ENCODE measurements at regions not wholly inside any gene's neighbourhood (a gene's known extent, or its start where the extent isn't known, plus 50 kb on each side); places are given as distances from the start of the nearest gene placed in this dataset.

GRCh38 chr6:79353226-79353625, 118.7 kb upstream of the HMGN3 start:
- H3K27me3 Mint-ChIP-seq = no peaks in the 10 kb centered on the region
- Histone ChIP-seq H3K9me3 (ENCODE audit: control insufficient read depth in 2 of 2, low read length in 2 of 2) (no peaks in the 10 kb centered on the region), H3K36me3 (ENCODE audit: control insufficient read depth, insufficient read depth, low read length) (no peaks in the 10 kb centered on the region), H3K27me3 (ENCODE audit: control insufficient read depth, insufficient read depth, low read length) (no peaks in the 10 kb centered on the region), H3K4me3 (ENCODE audit: low read depth, low read length) (no peak overlapping the region), H3K4me1 (ENCODE audit: control insufficient read depth, insufficient read depth, low read length, poor library complexity, severe bottlenecking) (no peaks in the 10 kb centered on the region), H3K27ac (ENCODE audit: insufficient read depth, low read length, poor library complexity, severe bottlenecking) (no peak overlapping the region)
- DNase-seq = no peak
- peaks cover under 1% of the 10 kb centered on the region for H3K36me3 Mint-ChIP-seq
- ATAC-seq (ENCODE audit: low read depth in 2 of 2) = no peak
- H3K9me3 Mint-ChIP-seq = peaks cover 0 to 19% (median 3%) of the 10 kb centered on the region in 7 donors
- no peak overlapping the region for H3K27ac Mint-ChIP-seq
- H3K4me1 Mint-ChIP-seq = no peaks in the 10 kb centered on the region
- no peak overlapping the region for H3K4me3 Mint-ChIP-seq

- Histone ChIP-seq H3K4me3 (ENCODE audit: low read depth, low read length) (no peak overlapping the region), H3K27me3 (ENCODE audit: control insufficient read depth, insufficient read depth, low read length) (no peaks in the 10 kb centered on the region), H3K9me3 (ENCODE audit: control insufficient read depth in 2 of 2, low read length in 2 of 2) (no peaks in the 10 kb centered on the region), H3K36me3 (ENCODE audit: control insufficient read depth, insufficient read depth, low read length) (no peaks in the 10 kb centered on the region), H3K27ac (ENCODE audit: insufficient read depth, low read length, poor library complexity, severe bottlenecking) (no peak overlapping the region), H3K4me1 (ENCODE audit: control insufficient read depth, insufficient read depth, low read length, poor library complexity, severe bottlenecking) (no peaks in the 10 kb centered on the region)
- H3K27ac Mint-ChIP-seq = no peak overlapping the region
- ATAC-seq (ENCODE audit: low read depth in 2 of 2) (no peak), DNase-seq (no peak)
- H3K4me1 Mint-ChIP-seq = no peaks in the 10 kb centered on the region
- no peak overlapping the region for H3K4me3 Mint-ChIP-seq
- peaks cover 0 to 3% (median 0%) of the 10 kb centered on the region in 7 donors for H3K9me3 Mint-ChIP-seq
- H3K36me3 Mint-ChIP-seq = no peaks in the 10 kb centered on the region
- peaks cover 4% of the 10 kb centered on the region for H3K27me3 Mint-ChIP-seq
Observed at GRCh38 chr6:79338493-79338892, 104.0 kb upstream of the HMGN3 start.

GRCh38 chr6:79335133-79335674, 100.7 kb upstream of the HMGN3 start:
- H3K27me3 Mint-ChIP-seq = peaks cover 4% of the 10 kb centered on the region
- Histone ChIP-seq H3K9me3 (ENCODE audit: control insufficient read depth in 2 of 2, low read length in 2 of 2) (no peaks in the 10 kb centered on the region), H3K4me3 (ENCODE audit: low read depth, low read length) (no peak overlapping the region), H3K4me1 (ENCODE audit: control insufficient read depth, insufficient read depth, low read length, poor library complexity, severe bottlenecking) (no peaks in the 10 kb centered on the region), H3K27me3 (ENCODE audit: control insufficient read depth, insufficient read depth, low read length) (no peaks in the 10 kb centered on the region), H3K36me3 (ENCODE audit: control insufficient read depth, insufficient read depth, low read length) (no peaks in the 10 kb centered on the region), H3K27ac (ENCODE audit: insufficient read depth, low read length, poor library complexity, severe bottlenecking) (no peak overlapping the region)
- no peaks in the 10 kb centered on the region for H3K4me1 Mint-ChIP-seq
- no peaks in the 10 kb centered on the region for H3K36me3 Mint-ChIP-seq
- H3K27ac Mint-ChIP-seq = no peak overlapping the region
- ATAC-seq (ENCODE audit: low read depth in 2 of 2) (no peak), DNase-seq (no peak)
- peaks cover 0 to 2% (median 0%) of the 10 kb centered on the region in 7 donors for H3K9me3 Mint-ChIP-seq
- no peak overlapping the region for H3K4me3 Mint-ChIP-seq

- Histone ChIP-seq H3K4me1 (ENCODE audit: control insufficient read depth, insufficient read depth, low read length, poor library complexity, severe bottlenecking) (no peaks in the 10 kb centered on the region), H3K36me3 (ENCODE audit: control insufficient read depth, insufficient read depth, low read length) (no peaks in the 10 kb centered on the region), H3K27ac (ENCODE audit: insufficient read depth, low read length, poor library complexity, severe bottlenecking) (no peak overlapping the region), H3K27me3 (ENCODE audit: control insufficient read depth, insufficient read depth, low read length) (no peaks in the 10 kb centered on the region), H3K4me3 (ENCODE audit: low read depth, low read length) (no peak overlapping the region), H3K9me3 (ENCODE audit: control insufficient read depth in 2 of 2, low read length in 2 of 2) (no peaks in the 10 kb centered on the region)
- H3K36me3 Mint-ChIP-seq = no peaks in the 10 kb centered on the region
- peaks cover 0 to 2% (median 0%) of the 10 kb centered on the region in 7 donors for H3K9me3 Mint-ChIP-seq
- no peaks in the 10 kb centered on the region for H3K4me1 Mint-ChIP-seq
- peaks cover 4% of the 10 kb centered on the region for H3K27me3 Mint-ChIP-seq
- no peak overlapping the region for H3K27ac Mint-ChIP-seq
- ATAC-seq (ENCODE audit: low read depth in 2 of 2) = no peak
- DNase-seq = no peak
- no peak overlapping the region for H3K4me3 Mint-ChIP-seq
Observed at GRCh38 chr6:79334674-79335073, 100.2 kb upstream of the HMGN3 start.

GRCh38 chr6:79330704-79331103, 96.2 kb upstream of the HMGN3 start:
- no peak overlapping the region for H3K27ac ChIP-seq (ENCODE audit: insufficient read depth, low read length, poor library complexity, severe bottlenecking)
- no peaks in the 10 kb centered on the region for H3K4me1 Mint-ChIP-seq
- no peaks in the 10 kb centered on the region for H3K27me3 Mint-ChIP-seq
- no peak overlapping the region for H3K4me3 ChIP-seq (ENCODE audit: low read depth, low read length)
- DNase-seq (no peak), ATAC-seq (ENCODE audit: low read depth in 2 of 2) (no peak)
- H3K9me3 Mint-ChIP-seq = peaks cover 0 to 4% (median 0%) of the 10 kb centered on the region in 7 donors
- H3K36me3 Mint-ChIP-seq = no peaks in the 10 kb centered on the region
- H3K9me3 ChIP-seq (ENCODE audit: control insufficient read depth in 2 of 2, low read length in 2 of 2) = no peaks in the 10 kb centered on the region
- H3K4me3 Mint-ChIP-seq = no peak overlapping the region
- H3K27me3 ChIP-seq (ENCODE audit: control insufficient read depth, insufficient read depth, low read length) = no peaks in the 10 kb centered on the region
- no peak overlapping the region for H3K27ac Mint-ChIP-seq
- H3K36me3 ChIP-seq (ENCODE audit: control insufficient read depth, insufficient read depth, low read length) = no peaks in the 10 kb centered on the region
- H3K4me1 ChIP-seq (ENCODE audit: control insufficient read depth, insufficient read depth, low read length, poor library complexity, severe bottlenecking) = no peaks in the 10 kb centered on the region

- no peaks in the 10 kb centered on the region for H3K36me3 Mint-ChIP-seq
- no peak overlapping the region for H3K4me3 ChIP-seq (ENCODE audit: low read depth, low read length)
- no peak for DNase-seq
- no peaks in the 10 kb centered on the region for H3K9me3 ChIP-seq (ENCODE audit: control insufficient read depth in 2 of 2, low read length in 2 of 2)
- no peaks in the 10 kb centered on the region for H3K4me1 ChIP-seq (ENCODE audit: control insufficient read depth, insufficient read depth, low read length, poor library complexity, severe bottlenecking)
- no peak for ATAC-seq (ENCODE audit: low read depth in 2 of 2)
- H3K36me3 ChIP-seq (ENCODE audit: control insufficient read depth, insufficient read depth, low read length) = no peaks in the 10 kb centered on the region
- H3K9me3 Mint-ChIP-seq = no peaks in the 10 kb centered on the region
- peaks cover 7% of the 10 kb centered on the region for H3K27me3 Mint-ChIP-seq
- no peaks in the 10 kb centered on the region for H3K4me1 Mint-ChIP-seq
- no peak overlapping the region for H3K4me3 Mint-ChIP-seq
- H3K27ac ChIP-seq (ENCODE audit: insufficient read depth, low read length, poor library complexity, severe bottlenecking) = no peak overlapping the region
- H3K27me3 ChIP-seq (ENCODE audit: control insufficient read depth, insufficient read depth, low read length) = no peaks in the 10 kb centered on the region
- H3K27ac Mint-ChIP-seq = no peak overlapping the region
Observed at GRCh38 chr6:79313254-79313653, 78.8 kb upstream of the HMGN3 start.

GRCh38 chr6:79307321-79308036, 73.0 kb upstream of the HMGN3 start:
- no peak overlapping the region for H3K4me3 ChIP-seq (ENCODE audit: low read depth, low read length)
- no peaks in the 10 kb centered on the region for H3K27me3 Mint-ChIP-seq
- DNase-seq (no peak), ATAC-seq (ENCODE audit: low read depth in 2 of 2) (no peak)
- H3K4me1 ChIP-seq (ENCODE audit: control insufficient read depth, insufficient read depth, low read length, poor library complexity, severe bottlenecking) = no peaks in the 10 kb centered on the region
- no peaks in the 10 kb centered on the region for H3K4me1 Mint-ChIP-seq
- no peaks in the 10 kb centered on the region for H3K9me3 ChIP-seq (ENCODE audit: control insufficient read depth in 2 of 2, low read length in 2 of 2)
- H3K27me3 ChIP-seq (ENCODE audit: control insufficient read depth, insufficient read depth, low read length) = no peaks in the 10 kb centered on the region
- no peak overlapping the region for H3K27ac ChIP-seq (ENCODE audit: insufficient read depth, low read length, poor library complexity, severe bottlenecking)
- no peaks in the 10 kb centered on the region for H3K36me3 ChIP-seq (ENCODE audit: control insufficient read depth, insufficient read depth, low read length)
- no peak overlapping the region for H3K27ac Mint-ChIP-seq
- no peak overlapping the region for H3K4me3 Mint-ChIP-seq
- H3K9me3 Mint-ChIP-seq = no peaks in the 10 kb centered on the region
- no peaks in the 10 kb centered on the region for H3K36me3 Mint-ChIP-seq

- Histone ChIP-seq H3K4me3 (ENCODE audit: low read depth, low read length) (no peak overlapping the region), H3K9me3 (ENCODE audit: control insufficient read depth in 2 of 2, low read length in 2 of 2) (no peaks in the 10 kb centered on the region), H3K27me3 (ENCODE audit: control insufficient read depth, insufficient read depth, low read length) (no peaks in the 10 kb centered on the region), H3K4me1 (ENCODE audit: control insufficient read depth, insufficient read depth, low read length, poor library complexity, severe bottlenecking) (no peaks in the 10 kb centered on the region), H3K27ac (ENCODE audit: insufficient read depth, low read length, poor library complexity, severe bottlenecking) (no peak overlapping the region), H3K36me3 (ENCODE audit: control insufficient read depth, insufficient read depth, low read length) (no peaks in the 10 kb centered on the region)
- DNase-seq (no peak), ATAC-seq (ENCODE audit: low read depth in 2 of 2) (no peak)
- H3K4me3 Mint-ChIP-seq = no peak overlapping the region
- no peaks in the 10 kb centered on the region for H3K27me3 Mint-ChIP-seq
- H3K27ac Mint-ChIP-seq = no peak overlapping the region
- H3K36me3 Mint-ChIP-seq = no peaks in the 10 kb centered on the region
- no peaks in the 10 kb centered on the region for H3K9me3 Mint-ChIP-seq
- no peaks in the 10 kb centered on the region for H3K4me1 Mint-ChIP-seq
Observed at GRCh38 chr6:79305020-79305419, 70.5 kb upstream of the HMGN3 start.

All from CD4-positive, CD25-positive, alpha-beta regulatory T cell (primary cell).